Right renal cortex interstitium (tissue), 3 donors: ENCODE measurements at regions not wholly inside any gene's neighbourhood (a gene's known extent, or its start where the extent isn't known, plus 50 kb on each side); places are given as distances from the start of the nearest gene placed in this dataset.

Experiments used
- DNase-seq, 3 donors: peaks; one replicate each; pipeline ENCODE4 v3.0.0-alpha.2; 2013; ENCODE audit warnings: low read depth in 3 of 3, low spot score in 2 of 3

GRCh38 chr6:90936286-90936685 lies 349.4 kb upstream of the MAP3K7 start:
- no peak for DNase-seq

GRCh38 chr6:90934966-90935365 lies 348.1 kb upstream of the MAP3K7 start:
- no peak for DNase-seq

GRCh38 chr6:90934081-90934480 lies 347.2 kb upstream of the MAP3K7 start:
- no peak for DNase-seq

GRCh38 chr6:90932351-90932750 lies 345.5 kb upstream of the MAP3K7 start:
- no peak for DNase-seq

GRCh38 chr6:90928051-90928450 lies 341.2 kb upstream of the MAP3K7 start:
- DNase-seq = no peak

- no peak for DNase-seq
These were observed 338.9 kb upstream of the MAP3K7 start for GRCh38 chr6:90925726-90926125.

- no peak for DNase-seq
These were observed 335.5 kb upstream of the MAP3K7 start for GRCh38 chr6:90922325-90922724.

- DNase-seq = no peak
These were observed 331.5 kb upstream of the MAP3K7 start for GRCh38 chr6:90918361-90918760.

GRCh38 chr6:90917376-90917775 lies 330.5 kb upstream of the MAP3K7 start:
- DNase-seq = no peak

- DNase-seq = no peak
These were observed 330.1 kb upstream of the MAP3K7 start for GRCh38 chr6:90916968-90917367.

- no peak for DNase-seq
These were observed 328.5 kb upstream of the MAP3K7 start for GRCh38 chr6:90915224-90915915.

GRCh38 chr6:90914312-90914711 lies 327.4 kb upstream of the MAP3K7 start:
- no peak for DNase-seq

GRCh38 chr6:90913266-90913960 lies 326.5 kb upstream of the MAP3K7 start:
- no peak for DNase-seq

- no peak for DNase-seq
These were observed 324.8 kb upstream of the MAP3K7 start for GRCh38 chr6:90911642-90912041.

- DNase-seq = no peak
These were observed 324.0 kb upstream of the MAP3K7 start for GRCh38 chr6:90910893-90911292.

- DNase-seq = no peak
These were observed 321.2 kb upstream of the MAP3K7 start for GRCh38 chr6:90907931-90908655.

- DNase-seq = no peak
These were observed 318.5 kb upstream of the MAP3K7 start for GRCh38 chr6:90905351-90905750.

- DNase-seq = no peak
These were observed 313.2 kb upstream of the MAP3K7 start for GRCh38 chr6:90900034-90900433.

GRCh38 chr6:90898763-90899162 lies 311.9 kb upstream of the MAP3K7 start:
- DNase-seq = no peak

GRCh38 chr6:90896075-90896547 lies 309.2 kb upstream of the MAP3K7 start:
- no peak for DNase-seq

GRCh38 chr6:90895299-90896074 lies 308.6 kb upstream of the MAP3K7 start:
- no peak for DNase-seq
